SK-N-MC (cell line): ENCODE measurements at regions not wholly inside any gene's neighbourhood (a gene's known extent, or its start where the extent isn't known, plus 50 kb on each side); places are given as distances from the start of the nearest gene placed in this dataset.
"Not testable (repeated sequence)": the region's sequence is repeated elsewhere in the genome, so short reads cannot be mapped to it uniquely, and the experiment has no call there.

Experiments used
- DNase-seq: peaks from one replicate; pipeline ENCODE4 v3.0.0-alpha.2; 2011; ENCODE audit warnings: low read depth, low spot score
- H3K27ac ChIP-seq: fragments of 200-600 bp; sonication (generic); 2 replicates; pipeline ENCODE4 v1.5.1; 2016; ENCODE audit warnings: mixed run types
- H3K36me3 ChIP-seq: fragments of 200-600 bp; sonication (generic); 2 replicates; pipeline ENCODE4 v1.6.1; 2017; ENCODE audit warnings: antibody characterized with exemption, low read length, mixed read lengths; ENCODE audit not compliant: insufficient read depth
- H3K4me3 ChIP-seq: fragments of 200-600 bp; sonication (generic); 2 replicates; pipeline ENCODE4 v1.5.1; 2016
- H3K9ac ChIP-seq: fragments of 200-600 bp; sonication (generic); 2 replicates; pipeline ENCODE4 v1.8.0; 2017; ENCODE audit warnings: mixed run types, mixed read lengths; ENCODE audit not compliant: insufficient read length
- H3K9me3 ChIP-seq: fragments of 200-600 bp; sonication (generic); 2 replicates; pipeline ENCODE4 v1.6.1; 2017; ENCODE audit warnings: low read depth, mild to moderate bottlenecking, antibody characterized with exemption, low read length, moderate library complexity, mixed read lengths
- EZH2 ChIP-seq: fragments of 200-600 bp; sonication (generic); IDR thresholded peaks from one replicate; pipeline ENCODE4 v1.6.1; 2017; ENCODE audit warnings: antibody characterized with exemption
- FOXP2 ChIP-seq: optimal IDR thresholded peaks from 2 replicates; pipeline ENCODE3; 2011; ENCODE audit warnings: mild to moderate bottlenecking, moderate library complexity; ENCODE audit not compliant: insufficient read depth; ENCODE audit errors: extremely low read length, control extremely low read depth
- POLR2AphosphoS5 ChIP-seq: IDR thresholded peaks from 2 replicates; pipeline ENCODE4 v1.6.1; 2012; ENCODE audit warnings: mild to moderate bottlenecking, low read depth, low read length, borderline replicate concordance

DNA sequence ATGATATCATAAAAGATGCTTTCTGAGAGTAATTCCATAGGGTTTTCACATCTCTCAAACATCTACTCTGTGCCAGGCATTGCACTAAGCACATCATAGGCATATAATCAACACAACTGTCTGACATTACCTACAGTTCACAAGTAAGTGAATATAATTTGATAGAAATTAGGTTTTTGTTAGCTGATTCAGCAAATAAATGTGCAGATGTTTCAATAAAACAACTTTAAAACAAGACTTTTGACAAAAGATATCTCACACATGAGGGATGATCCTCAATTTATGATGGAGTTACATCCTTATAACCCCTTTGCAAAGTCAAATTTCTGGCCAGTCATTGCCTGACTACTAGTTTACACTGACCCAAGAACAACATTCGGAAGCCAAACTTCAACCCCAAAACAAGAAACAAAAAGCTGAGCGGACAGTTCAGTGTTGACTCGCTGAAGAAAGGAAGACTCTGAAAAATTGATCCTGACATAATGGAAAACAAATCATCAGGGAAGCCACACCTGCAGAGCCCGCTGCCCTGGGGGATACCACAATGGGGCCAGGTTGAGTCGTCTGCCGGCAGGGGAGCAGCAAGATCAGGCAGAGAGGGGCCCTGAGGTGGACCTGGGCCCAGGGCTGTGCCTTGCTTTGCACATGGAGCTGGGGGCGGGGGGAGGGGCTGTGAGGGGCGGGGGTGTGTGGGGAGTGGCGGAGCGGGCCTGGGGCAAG, 739.2 kb upstream of the GJE1 start:
- Histone ChIP-seq H3K4me3 (no peak overlapping the region), H3K27ac (no peak overlapping the region), H3K9me3 (no peaks in the 10 kb centered on the region), H3K36me3 (no peaks in the 10 kb centered on the region), H3K9ac (no peak overlapping the region)
- DNase-seq, result no peak
- TF ChIP-seq FOXP2 (no peak), POLR2AphosphoS5 (no peak), EZH2 (no peak)

DNA sequence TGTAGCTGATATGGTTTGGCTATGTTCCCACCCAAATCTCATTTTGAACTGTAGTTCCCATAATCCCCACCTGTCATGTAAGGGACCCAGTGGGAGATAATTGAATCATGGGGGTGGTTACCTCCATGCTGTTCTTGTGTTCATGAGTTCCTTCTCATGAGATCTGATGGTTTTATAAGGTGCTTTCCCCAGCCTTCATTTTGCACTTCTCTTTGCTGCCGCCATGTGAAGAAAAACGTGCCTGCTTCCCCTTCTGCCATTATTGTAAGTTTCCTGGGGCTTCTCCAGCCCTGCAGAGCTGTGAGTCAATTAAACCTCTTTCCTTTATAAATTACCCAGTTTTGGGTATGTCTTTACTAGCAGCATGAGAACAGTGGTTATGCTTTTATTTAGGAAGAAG, 741.6 kb upstream of the GJE1 start:
- H3K27ac ChIP-seq, H3K4me3 ChIP-seq, H3K9ac ChIP-seq, DNase-seq, H3K36me3 ChIP-seq, H3K9me3 ChIP-seq: not testable (repeated sequence)

DNA sequence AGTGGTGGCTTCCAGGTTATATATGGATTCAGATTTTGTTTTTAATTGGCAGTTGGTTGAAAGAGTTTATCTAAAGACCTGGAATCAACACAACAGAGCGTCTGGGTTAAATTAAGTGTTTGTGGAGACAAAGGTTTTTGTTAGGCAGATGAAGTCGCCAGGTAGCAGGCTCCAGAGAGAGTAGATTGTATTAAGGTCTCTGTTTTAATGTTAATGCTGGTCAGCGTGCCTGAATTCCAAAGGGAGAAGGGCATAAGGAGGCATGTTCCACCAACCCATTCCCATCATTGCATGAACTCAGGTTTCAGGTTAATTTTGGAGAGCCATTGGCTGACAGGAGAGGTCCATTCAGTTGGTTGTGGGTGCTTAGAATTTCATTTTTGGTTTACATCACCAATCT, 744.1 kb upstream of the GJE1 start:
- no peaks in the 10 kb centered on the region for H3K36me3 ChIP-seq
- no peak overlapping the region for H3K27ac ChIP-seq
- DNase-seq, result no peak
- TF ChIP-seq FOXP2, result no peak
- no peak for TF ChIP-seq EZH2
- TF ChIP-seq POLR2AphosphoS5, result no peak
- no peaks in the 10 kb centered on the region for H3K9me3 ChIP-seq
- H3K9ac ChIP-seq, result no peak overlapping the region
- H3K4me3 ChIP-seq, result no peak overlapping the region

DNA sequence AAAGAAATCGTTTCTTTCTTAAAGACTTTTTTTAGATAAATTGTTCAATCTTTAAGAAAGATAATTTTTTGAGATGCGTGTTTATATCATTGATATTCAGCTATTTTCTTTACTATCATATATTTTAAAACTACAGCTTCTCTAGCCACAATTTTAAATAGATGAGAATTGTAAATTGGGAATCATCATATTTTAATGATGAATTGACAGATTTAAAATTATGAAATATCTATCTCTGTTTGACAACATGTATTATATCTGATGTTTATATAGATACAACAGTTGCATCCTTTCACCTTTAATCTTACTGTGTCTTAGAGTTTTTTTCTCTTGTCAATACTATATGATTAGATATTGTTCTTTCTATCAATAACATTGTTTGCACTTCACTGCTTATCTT, 762.3 kb upstream of the GJE1 start:
- H3K36me3 ChIP-seq, result no peaks in the 10 kb centered on the region
- TF ChIP-seq EZH2 (no peak), POLR2AphosphoS5 (no peak), FOXP2 (no peak)
- no peak for DNase-seq
- H3K27ac ChIP-seq, result no peak overlapping the region
- no peak overlapping the region for H3K4me3 ChIP-seq
- no peak overlapping the region for H3K9ac ChIP-seq
- no peaks in the 10 kb centered on the region for H3K9me3 ChIP-seq

DNA sequence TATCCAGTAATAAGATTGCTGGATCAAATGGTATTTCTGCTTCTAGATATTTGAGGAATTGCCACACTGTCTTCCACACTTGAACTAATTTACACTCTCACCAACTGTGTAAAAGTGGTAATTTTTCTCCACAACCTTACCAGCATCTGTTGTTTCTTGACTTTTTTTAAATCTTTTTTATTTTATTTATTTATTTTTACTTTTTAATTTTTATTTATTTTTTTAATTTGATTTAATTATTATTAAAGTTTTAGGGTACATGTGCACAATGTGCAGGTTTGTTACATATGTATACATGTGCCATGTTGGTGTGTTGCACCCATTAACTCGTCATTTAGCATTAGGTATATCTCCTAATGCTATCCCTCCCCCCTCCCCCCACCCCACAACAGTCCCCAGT, 765.9 kb upstream of the GJE1 start:
- not testable (repeated sequence) for H3K9me3 ChIP-seq, H3K36me3 ChIP-seq, DNase-seq, H3K4me3 ChIP-seq, H3K27ac ChIP-seq, H3K9ac ChIP-seq

DNA sequence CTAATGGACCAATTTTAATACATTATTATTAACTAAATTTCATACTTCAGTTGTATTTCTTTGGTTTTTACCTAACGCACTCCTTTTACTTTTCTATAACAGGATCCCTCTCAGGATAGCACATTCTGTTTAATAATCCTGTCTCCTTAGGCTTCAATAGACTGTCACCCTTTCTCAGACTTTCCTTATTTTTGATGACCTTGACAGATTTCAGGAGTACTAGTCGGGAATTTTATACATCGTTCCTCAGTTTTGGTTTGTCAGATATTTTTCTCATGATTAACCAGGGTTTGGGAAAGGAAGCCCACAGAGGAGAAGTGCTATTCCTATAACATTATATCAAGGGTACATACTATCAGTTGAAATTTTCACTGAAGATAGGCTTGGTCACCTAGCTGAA, 768.0 kb upstream of the GJE1 start:
- Histone ChIP-seq H3K9ac (no peak overlapping the region), H3K27ac (no peak overlapping the region), H3K9me3 (no peaks in the 10 kb centered on the region), H3K4me3 (no peak overlapping the region), H3K36me3 (no peaks in the 10 kb centered on the region)
- no peak for TF ChIP-seq POLR2AphosphoS5
- TF ChIP-seq FOXP2, result no peak
- no peak for TF ChIP-seq EZH2
- no peak for DNase-seq

DNA sequence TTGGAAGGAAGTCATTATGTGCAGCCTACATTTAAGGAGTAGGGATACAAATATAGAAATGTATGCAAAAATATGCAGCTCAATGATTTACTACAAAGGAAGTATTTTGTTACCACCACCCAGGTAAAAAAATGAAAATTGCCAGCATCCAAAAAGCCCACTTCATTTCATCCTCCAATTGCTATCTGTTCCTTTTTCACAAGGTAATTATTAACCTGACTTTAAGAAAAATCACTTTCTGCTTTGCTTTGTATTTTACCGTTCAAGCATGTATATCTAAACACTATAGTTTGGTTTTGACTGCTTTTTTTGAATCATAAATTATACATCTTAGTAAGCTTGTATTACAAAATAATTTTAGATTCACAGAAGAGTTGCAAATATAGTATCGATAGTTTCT, 768.5 kb upstream of the GJE1 start:
- no peak for DNase-seq

DNA sequence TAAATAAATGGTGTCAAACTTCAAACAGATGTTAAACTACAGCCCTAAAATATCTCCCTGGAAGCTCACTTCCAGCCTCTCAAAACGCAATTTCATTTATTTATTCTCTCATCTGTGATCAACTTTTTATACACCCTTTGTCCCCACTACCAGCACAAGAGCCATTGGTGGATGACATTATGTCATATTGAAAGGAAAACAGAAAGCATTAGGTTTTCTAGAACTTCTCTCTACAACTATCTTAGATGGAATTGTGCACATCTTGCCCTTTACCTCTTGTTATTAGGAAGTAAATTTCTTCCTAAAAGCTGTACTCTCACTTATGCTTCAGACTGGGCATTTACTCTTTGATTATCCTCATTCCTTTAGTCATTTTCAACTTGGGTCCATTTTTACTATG, 771.2 kb upstream of the GJE1 start:
- no peaks in the 10 kb centered on the region for H3K9me3 ChIP-seq
- H3K4me3 ChIP-seq, result no peak overlapping the region
- no peak for DNase-seq
- H3K27ac ChIP-seq, result no peak overlapping the region
- TF ChIP-seq POLR2AphosphoS5, result no peak
- no peak for TF ChIP-seq EZH2
- no peak for TF ChIP-seq FOXP2
- no peaks in the 10 kb centered on the region for H3K36me3 ChIP-seq
- no peak overlapping the region for H3K9ac ChIP-seq

More for the DNA sequence above, 768.5 kb upstream of the GJE1 start:
- Histone ChIP-seq H3K9ac (no peak overlapping the region), H3K9me3 (no peaks in the 10 kb centered on the region), H3K4me3 (no peak overlapping the region), H3K27ac (no peak overlapping the region), H3K36me3 (no peaks in the 10 kb centered on the region)
- TF ChIP-seq FOXP2 (no peak), EZH2 (no peak), POLR2AphosphoS5 (no peak)

DNA sequence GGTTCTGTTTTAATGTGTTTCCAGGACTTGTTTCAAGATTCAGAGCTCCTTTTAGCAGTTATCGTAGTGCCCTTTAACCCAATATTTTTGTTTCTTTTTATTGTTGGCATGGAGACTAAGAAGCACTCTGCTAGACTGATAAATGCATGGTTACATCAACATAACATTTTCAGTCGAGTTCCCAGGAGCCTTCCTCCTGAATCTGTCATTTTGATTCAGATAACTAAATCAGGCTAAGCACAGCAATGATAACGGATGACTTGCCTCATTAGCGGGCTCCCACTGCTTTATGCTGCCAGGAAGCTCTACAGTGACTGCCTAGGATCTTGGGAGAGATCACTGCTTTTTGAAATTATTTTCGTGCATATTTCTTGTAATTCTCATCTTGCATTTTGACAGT, 772.8 kb upstream of the GJE1 start:
- DNase-seq, result no peak
- Histone ChIP-seq H3K4me3 (no peak overlapping the region), H3K36me3 (no peaks in the 10 kb centered on the region), H3K9me3 (no peaks in the 10 kb centered on the region), H3K27ac (no peak overlapping the region), H3K9ac (no peak overlapping the region)
- TF ChIP-seq FOXP2, result no peak
- no peak for TF ChIP-seq EZH2
- no peak for TF ChIP-seq POLR2AphosphoS5
